Endothelial cell of hepatic sinusoid (primary cell): ENCODE measurements at regions not wholly inside any gene's neighbourhood (a gene's known extent, or its start where the extent isn't known, plus 50 kb on each side); places are given as distances from the start of the nearest gene placed in this dataset.
"Not testable (repeated sequence)": the region's sequence is repeated elsewhere in the genome, so short reads cannot be mapped to it uniquely, and the experiment has no call there.

Source experiments
- in situ Hi-C: cut with HindIII; loops from 2 replicates; pipeline ENCODE4 v1.10.0; 2017; ENCODE audit warnings: low sequenced_read_pairs

GRCh38 chr2:194486326-194486725 lies 1170.7 kb upstream of the SLC39A10 start:
- in situ Hi-C loops, result no loop called here

DNA sequence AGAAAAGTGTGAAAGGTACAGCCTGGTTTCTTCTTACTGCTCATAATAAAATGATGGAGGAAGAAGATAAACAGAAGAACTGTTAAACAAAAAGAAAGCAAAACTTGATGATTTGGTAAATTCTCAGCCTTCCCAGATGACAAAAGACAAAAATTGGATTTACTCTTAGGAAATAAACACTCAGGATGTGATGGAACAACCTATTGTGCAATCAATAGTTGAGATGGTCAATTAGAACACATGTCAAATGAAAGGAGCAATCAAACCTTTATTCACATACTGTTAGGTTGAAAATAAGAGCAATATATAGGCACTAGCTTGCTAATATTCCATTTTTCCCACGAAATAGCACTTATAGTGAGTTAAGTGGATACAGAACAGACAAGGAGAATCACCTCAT lies 1174.0 kb upstream of the SLC39A10 start:
- in situ Hi-C loops, result no loop called here

DNA sequence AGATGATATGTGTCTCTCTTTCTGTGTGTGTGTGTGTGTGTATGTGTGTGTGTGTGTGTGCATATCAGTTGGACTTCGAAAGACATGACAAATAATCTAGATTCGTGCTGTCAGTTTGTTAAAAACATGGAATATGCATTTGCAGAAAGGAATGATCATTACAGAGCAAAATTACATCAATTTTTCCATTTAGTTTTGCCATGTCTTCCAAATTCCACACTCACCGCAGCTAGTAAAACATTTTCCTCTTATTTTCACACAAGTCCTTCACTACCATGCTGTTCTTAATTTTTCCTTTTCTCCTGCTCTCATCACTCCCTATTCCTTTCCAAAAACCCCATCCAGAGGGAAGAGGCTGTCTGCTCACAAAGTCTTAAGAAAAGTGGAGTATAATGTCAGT lies 1191.4 kb upstream of the SLC39A10 start:
- in situ Hi-C loops, result no loop called here

DNA sequence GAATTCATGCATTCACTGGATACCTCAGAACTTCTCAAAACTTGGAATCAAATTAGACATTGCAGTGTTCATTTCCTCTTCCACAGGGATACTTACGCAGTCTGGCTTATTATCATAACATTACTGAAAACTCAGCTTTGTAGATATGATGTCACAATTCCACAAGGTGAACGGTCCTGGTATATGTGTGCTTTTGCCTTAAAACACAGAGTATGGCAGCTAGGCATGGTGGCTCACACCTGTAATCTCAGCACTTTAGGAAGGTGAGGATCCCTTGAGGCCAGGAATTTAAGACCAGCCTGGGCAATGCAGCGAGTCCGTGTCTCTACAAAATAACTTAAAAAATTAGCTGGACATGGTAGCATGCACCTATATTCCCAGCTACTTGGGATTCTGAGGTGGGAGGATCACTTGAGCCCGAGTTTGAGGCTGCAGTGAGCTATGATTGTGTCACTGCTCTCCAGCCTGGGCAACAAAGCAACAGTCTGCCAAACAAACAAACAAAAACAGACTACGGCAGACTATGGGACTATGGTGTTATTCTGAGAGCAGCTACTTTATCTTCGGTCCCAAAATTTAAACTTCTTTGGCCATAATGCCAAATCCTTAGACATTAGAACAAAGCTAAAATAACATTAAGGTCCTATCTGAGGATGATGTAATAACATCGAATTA lies 1191.9 kb upstream of the SLC39A10 start:
- in situ Hi-C loops, result no loop called here

DNA sequence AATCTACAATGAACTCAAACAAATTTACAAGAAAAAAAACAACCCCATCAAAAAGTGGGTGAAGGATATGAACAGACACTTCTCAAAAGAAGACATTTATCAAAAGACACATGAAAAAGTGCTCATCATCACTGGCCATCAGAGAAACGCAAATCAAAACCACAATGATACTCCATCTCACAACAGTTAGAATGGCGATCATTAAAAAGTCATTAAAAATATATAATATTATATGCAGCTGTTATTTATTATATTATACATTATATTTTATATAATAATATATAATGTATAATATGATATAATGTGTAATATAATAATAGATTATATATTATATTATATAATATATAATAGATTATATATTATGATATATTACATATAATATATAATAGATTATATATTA lies 1194.1 kb upstream of the SLC39A10 start:
- in situ Hi-C loops, result not testable (repeated sequence)

- in situ Hi-C loops, result no loop called here
Observed at GRCh38 chr2:194455358-194455757, 1201.7 kb upstream of the SLC39A10 start.

GRCh38 chr2:194452504-194452903 lies 1204.5 kb upstream of the SLC39A10 start:
- in situ Hi-C loops, result no loop called here

DNA sequence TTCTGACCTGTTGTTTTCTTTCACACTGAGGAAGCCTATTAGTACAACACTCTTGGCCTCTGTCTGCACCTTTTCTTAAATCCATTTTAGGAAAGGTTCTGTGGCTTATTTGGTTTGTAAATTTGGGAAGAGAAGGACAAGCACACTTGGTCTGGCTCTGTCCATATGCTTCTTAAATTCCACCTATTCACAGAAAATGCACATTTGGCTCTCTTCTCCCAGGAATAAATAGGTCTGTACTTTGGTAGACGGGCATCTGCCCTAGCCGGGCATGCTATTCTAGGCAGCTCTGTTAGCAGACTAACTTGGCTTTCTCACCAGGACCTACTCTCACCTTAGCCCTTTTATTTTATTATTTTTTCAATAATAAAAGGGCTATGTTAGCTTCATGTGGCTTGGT lies 1211.8 kb upstream of the SLC39A10 start:
- in situ Hi-C loops, result no loop called here

- in situ Hi-C loops, result no loop called here
Observed at GRCh38 chr2:194443926-194444325, 1213.1 kb upstream of the SLC39A10 start.

- in situ Hi-C loops, result no loop called here
Observed at GRCh38 chr2:194424683-194425209, 1232.3 kb upstream of the SLC39A10 start.

- in situ Hi-C loops, result no loop called here
Observed at GRCh38 chr2:194411221-194411620, 1245.8 kb upstream of the SLC39A10 start.

GRCh38 chr2:194395818-194396217 lies 1261.2 kb upstream of the SLC39A10 start:
- in situ Hi-C loops, result no loop called here

GRCh38 chr2:194385376-194385775 lies 1271.7 kb upstream of the SLC39A10 start:
- in situ Hi-C loops, result no loop called here

GRCh38 chr2:194383401-194383800 lies 1273.6 kb upstream of the SLC39A10 start:
- in situ Hi-C loops, result no loop called here

GRCh38 chr2:194382221-194382620 lies 1274.8 kb upstream of the SLC39A10 start:
- in situ Hi-C loops, result no loop called here

- in situ Hi-C loops, result no loop called here
Observed at GRCh38 chr2:194380011-194380410, 1277.0 kb upstream of the SLC39A10 start.

DNA sequence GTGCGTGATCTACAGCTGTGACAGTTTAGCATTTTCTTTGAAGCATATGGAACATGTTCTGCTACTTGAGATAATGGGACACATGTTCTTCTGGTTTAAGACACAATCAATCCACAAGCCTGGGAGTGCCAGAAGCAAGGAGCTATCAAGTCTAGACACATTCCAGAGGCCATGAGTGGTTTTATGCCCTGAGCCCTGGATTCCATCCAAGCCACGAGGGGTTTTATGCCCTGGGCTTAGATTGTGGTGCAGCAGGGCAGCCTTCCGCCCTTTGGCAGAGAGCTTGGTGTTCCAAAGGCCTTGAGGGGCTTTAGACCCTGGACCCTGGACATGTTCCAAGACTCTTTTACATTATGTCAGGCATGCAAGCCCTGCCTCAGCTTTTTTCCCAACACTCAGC lies 1289.6 kb upstream of the SLC39A10 start:
- in situ Hi-C loops, result not testable (repeated sequence)

- in situ Hi-C loops, result no loop called here
Observed at GRCh38 chr2:194363878-194364277, 1293.1 kb upstream of the SLC39A10 start.

GRCh38 chr2:194363295-194363694 lies 1293.7 kb upstream of the SLC39A10 start:
- in situ Hi-C loops, result no loop called here

GRCh38 chr2:194352505-194352904 lies 1304.5 kb upstream of the SLC39A10 start:
- in situ Hi-C loops, result no loop called here

DNA sequence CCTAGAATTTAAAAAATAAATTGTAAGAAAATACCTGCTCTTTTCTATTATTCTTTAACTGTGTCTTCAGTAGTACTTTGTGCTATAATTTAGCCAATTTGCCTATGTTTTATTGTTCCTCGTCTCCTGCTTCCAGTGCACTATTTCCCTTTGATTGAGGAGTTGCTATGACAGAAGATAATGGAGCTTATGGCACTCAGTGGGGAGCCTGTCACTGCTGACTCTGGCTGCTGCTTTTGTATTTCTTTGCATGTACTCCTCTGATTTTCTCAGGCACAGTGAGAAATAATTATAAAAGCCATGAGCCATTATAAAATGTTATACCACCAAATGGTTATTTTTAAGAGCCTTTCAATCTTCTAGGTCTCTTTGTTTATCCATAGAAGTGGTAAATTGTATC lies 1310.8 kb upstream of the SLC39A10 start:
- in situ Hi-C loops, result no loop called here

DNA sequence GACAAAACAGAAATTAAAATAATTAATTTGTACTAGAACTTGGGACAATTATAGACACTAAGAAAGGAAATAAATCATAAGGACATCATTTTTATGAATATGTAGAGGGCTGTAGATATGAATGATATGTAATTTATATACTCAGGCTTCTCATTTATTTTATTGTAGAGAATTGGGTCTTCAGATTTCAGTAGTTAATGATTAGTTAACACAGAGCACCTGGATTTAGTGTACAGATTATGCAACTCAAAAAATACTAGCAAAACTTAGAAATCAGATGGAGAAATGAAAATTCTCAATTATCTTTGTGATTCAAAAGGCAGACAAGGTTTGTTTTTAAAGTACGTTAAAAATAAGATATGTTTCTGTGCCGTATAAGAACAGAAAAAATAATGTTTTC lies 1311.7 kb upstream of the SLC39A10 start:
- in situ Hi-C loops, result no loop called here

DNA sequence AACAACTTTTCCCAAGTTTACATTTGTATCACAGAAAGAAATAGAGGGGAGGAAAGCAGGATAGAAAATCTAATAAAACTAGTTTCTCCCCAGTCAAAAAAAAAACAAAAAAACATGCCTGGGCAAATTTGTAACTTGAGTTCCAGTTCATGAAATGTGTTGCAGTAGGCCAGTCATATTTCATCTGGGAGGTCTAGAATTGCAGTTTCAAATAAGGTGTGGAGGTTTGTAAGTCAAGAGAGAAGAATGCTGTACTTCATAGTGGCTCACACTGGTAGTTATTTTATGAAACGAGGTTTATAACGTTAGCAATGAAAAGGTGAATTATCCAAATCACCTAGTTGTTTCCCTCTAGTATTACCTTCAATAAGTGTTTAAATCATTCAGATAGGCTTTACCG lies 1313.9 kb upstream of the SLC39A10 start:
- in situ Hi-C loops, result no loop called here
